MCF 10A (cell line): ENCODE measurements at regions not wholly inside any gene's neighbourhood (a gene's known extent, or its start where the extent isn't known, plus 50 kb on each side); places are given as distances from the start of the nearest gene placed in this dataset.

ENCODE experiments used
- BruUV-seq: library from RNA; stranded (reverse); fragments of 400-500 nt; replicated peaks from 2 replicates; lab custom pipeline; 2021; lab: Mats Ljungman, UMichigan
- CTCF ChIA-PET: fragments of 300-600 bp; sonication (Branson Sonifier 250); formaldehyde crosslinking; extraction: SDS; loops from one replicate; lab custom pipeline; 2021; ENCODE audit warnings: antibody characterized with exemption, inconsistent platforms; lab: Yijun Ruan, JAX
- POLR2A ChIA-PET: fragments of 300-600, 350-650 bp; sonication (Branson Sonifier 250); formaldehyde crosslinking; extraction: SDS; loops from one replicate; lab custom pipeline; 2020; ENCODE audit warnings: antibody characterized with exemption, inconsistent platforms; lab: Yijun Ruan, JAX
- DNase-seq: peaks from one replicate; pipeline ENCODE4 v3.0.0-alpha.2; 2018; ENCODE audit not compliant: unreplicated experiment
- H3K27ac Mint-ChIP-seq: one replicate; pipeline ENCODE4 v1.8.0; 2022; ENCODE audit warnings: mild to moderate bottlenecking, low read depth, mixed read lengths; ENCODE audit not compliant: unreplicated experiment
- H3K27me3 Mint-ChIP-seq: one replicate; pipeline ENCODE4 v1.8.0; 2022; ENCODE audit warnings: mixed read lengths; ENCODE audit not compliant: insufficient read depth, unreplicated experiment
- H3K36me3 Mint-ChIP-seq: one replicate; pipeline ENCODE4 v1.8.0; 2022; ENCODE audit warnings: mild to moderate bottlenecking, moderate library complexity, mixed read lengths; ENCODE audit not compliant: insufficient read depth, unreplicated experiment
- H3K4me1 Mint-ChIP-seq: one replicate; pipeline ENCODE4 v1.8.0; 2022; ENCODE audit warnings: mixed read lengths; ENCODE audit not compliant: insufficient read depth, unreplicated experiment
- H3K4me3 Mint-ChIP-seq: one replicate; pipeline ENCODE4 v1.8.0; 2022; ENCODE audit warnings: mild to moderate bottlenecking, moderate library complexity, mixed read lengths; ENCODE audit not compliant: unreplicated experiment
- H3K9me3 Mint-ChIP-seq: one replicate; pipeline ENCODE4 v1.8.0; 2022; ENCODE audit warnings: mixed read lengths; ENCODE audit not compliant: unreplicated experiment
- CTCF ChIP-seq: fragments of 200-600 bp; IDR thresholded peaks from one replicate; pipeline ENCODE4 v1.8.0; 2022; ENCODE audit warnings: antibody characterized with exemption, mild to moderate bottlenecking; ENCODE audit not compliant: unreplicated experiment
- intact Hi-C: fragments of 100-400 bp; cut with micrococcal nuclease; formaldehyde crosslinking; loops from 2 replicates; pipeline ENCODE4 v1.14.1; 2022

GRCh38 chr4:19074036-19074435 is 1052.5 kb upstream of the LCORL start:
- H3K4me1 Mint-ChIP-seq, result no peaks in the 10 kb centered on the region
- no peak for DNase-seq
- ChIA-PET POLR2A (interaction anchor here (1.1 kb wide), 1 partner anchor 10 kb away, joined by 4 read pairs; no protein-coding TSS in a partner anchor), CTCF (no interaction called here)
- no TSS peak for BruUV-seq
- intact Hi-C loops, result no loop called here
- H3K9me3 Mint-ChIP-seq, result no peaks in the 10 kb centered on the region
- no peak overlapping the region for H3K4me3 Mint-ChIP-seq
- no peaks in the 10 kb centered on the region for H3K36me3 Mint-ChIP-seq
- TF ChIP-seq CTCF, result no peak
- no peaks in the 10 kb centered on the region for H3K27me3 Mint-ChIP-seq
- no peak overlapping the region for H3K27ac Mint-ChIP-seq

GRCh38 chr4:19063662-19064061 is 1042.1 kb upstream of the LCORL start:
- Mint-ChIP-seq H3K4me3 (no peak overlapping the region), H3K9me3 (peaks cover 7% of the 10 kb centered on the region), H3K27ac (no peak overlapping the region), H3K4me1 (no peaks in the 10 kb centered on the region), H3K27me3 (no peaks in the 10 kb centered on the region), H3K36me3 (no peaks in the 10 kb centered on the region)
- POLR2A ChIA-PET, result no interaction called here
- no TSS peak for BruUV-seq
- no peak for TF ChIP-seq CTCF
- DNase-seq, result no peak
- CTCF ChIA-PET, result no interaction called here
- intact Hi-C loops, result no loop called here

GRCh38 chr4:19054916-19055315 is 1033.4 kb upstream of the LCORL start:
- intact Hi-C loops, result no loop called here
- Mint-ChIP-seq H3K27ac (no peak overlapping the region), H3K9me3 (no peaks in the 10 kb centered on the region), H3K4me1 (no peaks in the 10 kb centered on the region), H3K27me3 (no peaks in the 10 kb centered on the region), H3K4me3 (no peak overlapping the region), H3K36me3 (no peaks in the 10 kb centered on the region)
- ChIA-PET POLR2A (no interaction called here), CTCF (no interaction called here)
- TF ChIP-seq CTCF, result no peak
- no TSS peak for BruUV-seq
- DNase-seq, result no peak

- ChIA-PET CTCF (no interaction called here), POLR2A (no interaction called here)
- intact Hi-C loops, result no loop called here
- H3K4me1 Mint-ChIP-seq, result no peaks in the 10 kb centered on the region
- no peak overlapping the region for H3K4me3 Mint-ChIP-seq
- H3K27ac Mint-ChIP-seq, result no peak overlapping the region
- no peak for TF ChIP-seq CTCF
- no peaks in the 10 kb centered on the region for H3K9me3 Mint-ChIP-seq
- no peak for DNase-seq
- H3K36me3 Mint-ChIP-seq, result no peaks in the 10 kb centered on the region
- no peaks in the 10 kb centered on the region for H3K27me3 Mint-ChIP-seq
- BruUV-seq, result no TSS peak
Observed at GRCh38 chr4:19051831-19052230, 1030.3 kb upstream of the LCORL start.
